Upper lobe of left lung (tissue), 6 donors: ENCODE measurements at regions not wholly inside any gene's neighbourhood (a gene's known extent, or its start where the extent isn't known, plus 50 kb on each side); places are given as distances from the start of the nearest gene placed in this dataset.

Experiments used
- ATAC-seq, 2 donors: fragments of 200-7000 bp; cut with Tn5 transposase; one replicate each; pipeline ENCODE4 v1.9.1; 2022; ENCODE audit warnings: mild to moderate bottlenecking in 2 of 2, moderate library complexity in 2 of 2; ENCODE audit not compliant: low FRiP score in 2 of 2
- DNase-seq, 2 donors: peaks; one replicate each; pipeline ENCODE4 v3.0.0-alpha.2; 2019 to 2020
- H3K27ac ChIP-seq, 4 donors: fragments of 200-600 bp; sonication (generic); one replicate each; pipeline ENCODE4 v1.5.1; 2016 to 2019
- H3K27me3 ChIP-seq, 4 donors: fragments of 200-600 bp; sonication (generic); one replicate each; pipeline ENCODE4 v1.5.1; 2017 to 2019
- H3K36me3 ChIP-seq, 4 donors: fragments of 200-600 bp; sonication (generic); one replicate each; pipeline ENCODE4 v1.5.1; 2016 to 2019
- H3K4me1 ChIP-seq, 4 donors: fragments of 200-600 bp; sonication (generic); one replicate each; pipeline ENCODE4 v1.5.1; 2018 to 2019
- H3K4me3 ChIP-seq, 4 donors: fragments of 200-600 bp; sonication (generic); one replicate each; pipeline ENCODE4 v1.5.1; 2017 to 2019; ENCODE audit warnings: mild to moderate bottlenecking in 2 of 4, moderate library complexity in 1 of 4
- H3K9me3 ChIP-seq, 4 donors: fragments of 200-600 bp; sonication (generic); one replicate each; pipeline ENCODE4 v1.5.1; 2018 to 2019
- EP300 ChIP-seq, 4 donors: sonication (generic); formaldehyde crosslinking; IDR thresholded peaks; one replicate each; pipeline ENCODE4 v1.5.1; 2017; ENCODE audit warnings: antibody characterized with exemption in 4 of 4, control low read depth in 2 of 4
- POLR2A ChIP-seq, 4 donors: fragments of 450-650 bp; IDR thresholded peaks; one replicate each; pipeline ENCODE4 v1.5.1; 2016 to 2017; ENCODE audit warnings: antibody characterized with exemption in 4 of 4, mild to moderate bottlenecking in 2 of 4
- POLR2AphosphoS5 ChIP-seq, 2 donors: sonication (generic); formaldehyde crosslinking; IDR thresholded peaks; one replicate each; pipeline ENCODE4 v1.5.1; 2017; ENCODE audit warnings: antibody characterized with exemption in 2 of 2
- WGBS, 2 donors: methylation state at CpG; one replicate each; pipeline ENCODE4 v1.1.5; 2017 to 2018; 5-methylcytosine and 5-hydroxymethylcytosine counted together
- TF ChIP-seq, protein P1 (sequence below), 6 experiments: fragments of 450-650 bp in 4 of 6; fragments of 200-600 bp in 2 of 6; sonication (generic) in 2 of 6; IDR thresholded peaks; one replicate each; pipeline ENCODE4 v1.5.1; 2016 to 2019; ENCODE audit warnings: antibody characterized with exemption in 6 of 6
- donor health status: DM: no; HTN: no; CAD: no; lungs with moderate emphysema.
- donor health status: DM: no; HTN: yes; CAD: no; lungs with severe emphysema.

DNA sequence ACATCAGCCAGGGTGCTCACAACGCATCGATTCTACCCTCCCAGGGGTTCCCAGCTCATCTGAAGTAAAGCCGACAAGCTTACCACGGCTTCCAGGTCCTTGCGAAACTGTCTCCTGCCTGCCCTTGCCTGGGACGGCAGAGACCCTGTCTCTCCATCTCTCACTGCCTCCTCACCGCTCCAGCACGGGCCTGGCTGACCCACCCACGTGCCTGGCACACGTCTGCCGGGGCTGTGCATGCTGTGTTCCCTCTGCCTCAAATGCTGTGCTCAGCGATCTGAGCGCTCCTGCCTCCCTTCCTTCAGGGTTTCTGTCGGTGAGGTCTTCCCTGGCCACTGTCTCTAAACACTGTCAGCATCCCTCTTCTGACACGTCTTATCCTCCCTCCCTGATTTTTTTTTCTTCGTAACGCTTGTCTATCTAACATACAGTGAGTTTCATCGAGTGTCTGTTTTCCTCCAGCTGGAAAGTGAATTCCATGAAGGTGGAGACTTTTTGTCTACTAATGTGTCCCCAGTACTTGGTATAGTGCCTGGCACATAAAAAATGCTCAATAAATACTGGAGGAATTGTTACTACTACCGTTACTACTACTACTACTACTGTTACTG is 208.4 kb downstream of the IRF8 start:
- Histone ChIP-seq H3K27ac (no peak overlapping the region), H3K27me3 (no peaks in the 10 kb centered on the region), H3K4me1 (no peaks in the 10 kb centered on the region), H3K36me3 (no peaks in the 10 kb centered on the region), H3K9me3 (no peaks in the 10 kb centered on the region), H3K4me3 (no peak overlapping the region)
- no peak for ATAC-seq
- DNase-seq: no peak
- WGBS, 2 donors: 73 to 75% methylated on average over 19 of the region's 19 CpGs
- TF ChIP-seq, protein P1, sequence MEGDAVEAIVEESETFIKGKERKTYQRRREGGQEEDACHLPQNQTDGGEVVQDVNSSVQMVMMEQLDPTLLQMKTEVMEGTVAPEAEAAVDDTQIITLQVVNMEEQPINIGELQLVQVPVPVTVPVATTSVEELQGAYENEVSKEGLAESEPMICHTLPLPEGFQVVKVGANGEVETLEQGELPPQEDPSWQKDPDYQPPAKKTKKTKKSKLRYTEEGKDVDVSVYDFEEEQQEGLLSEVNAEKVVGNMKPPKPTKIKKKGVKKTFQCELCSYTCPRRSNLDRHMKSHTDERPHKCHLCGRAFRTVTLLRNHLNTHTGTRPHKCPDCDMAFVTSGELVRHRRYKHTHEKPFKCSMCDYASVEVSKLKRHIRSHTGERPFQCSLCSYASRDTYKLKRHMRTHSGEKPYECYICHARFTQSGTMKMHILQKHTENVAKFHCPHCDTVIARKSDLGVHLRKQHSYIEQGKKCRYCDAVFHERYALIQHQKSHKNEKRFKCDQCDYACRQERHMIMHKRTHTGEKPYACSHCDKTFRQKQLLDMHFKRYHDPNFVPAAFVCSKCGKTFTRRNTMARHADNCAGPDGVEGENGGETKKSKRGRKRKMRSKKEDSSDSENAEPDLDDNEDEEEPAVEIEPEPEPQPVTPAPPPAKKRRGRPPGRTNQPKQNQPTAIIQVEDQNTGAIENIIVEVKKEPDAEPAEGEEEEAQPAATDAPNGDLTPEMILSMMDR (IDR thresholded peaks at IDR 0.05): no peak
- no peak for TF ChIP-seq POLR2A (IDR thresholded peaks at IDR 0.05)
- no peak for TF ChIP-seq EP300 (IDR thresholded peaks at IDR 0.05)
- TF ChIP-seq POLR2AphosphoS5 (IDR thresholded peaks at IDR 0.05): no peak

DNA sequence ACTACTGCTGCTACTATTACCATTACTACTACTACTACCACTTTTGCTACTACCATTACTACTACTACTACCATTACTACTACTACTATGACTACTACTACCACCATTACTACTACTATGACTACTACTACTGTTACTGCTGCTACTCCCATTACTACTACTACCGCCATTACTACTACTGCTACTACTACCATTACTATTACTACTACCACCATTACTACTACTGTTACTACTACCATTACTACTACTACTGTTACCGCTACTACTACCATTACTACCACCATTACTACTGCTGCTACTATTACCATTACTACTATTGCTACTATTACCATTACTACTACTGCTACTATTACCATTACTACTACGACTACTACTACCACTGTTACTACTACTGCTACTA is 209.1 kb downstream of the IRF8 start:
- no peaks in the 10 kb centered on the region for H3K27me3 ChIP-seq
- ATAC-seq: no peak
- WGBS, 2 donors: 95 to 96% methylated on average over 3 of the region's 3 CpGs
- no peak overlapping the region for H3K4me3 ChIP-seq
- H3K4me1 ChIP-seq: no peaks in the 10 kb centered on the region
- no peak for TF ChIP-seq POLR2AphosphoS5 (IDR thresholded peaks at IDR 0.05)
- TF ChIP-seq POLR2A (IDR thresholded peaks at IDR 0.05): no peak
- TF ChIP-seq EP300 (IDR thresholded peaks at IDR 0.05): no peak
- TF ChIP-seq, protein P1 (IDR thresholded peaks at IDR 0.05): no peak
- DNase-seq: no peak
- H3K9me3 ChIP-seq: no peaks in the 10 kb centered on the region
- H3K27ac ChIP-seq: no peak overlapping the region
- H3K36me3 ChIP-seq: no peaks in the 10 kb centered on the region

DNA sequence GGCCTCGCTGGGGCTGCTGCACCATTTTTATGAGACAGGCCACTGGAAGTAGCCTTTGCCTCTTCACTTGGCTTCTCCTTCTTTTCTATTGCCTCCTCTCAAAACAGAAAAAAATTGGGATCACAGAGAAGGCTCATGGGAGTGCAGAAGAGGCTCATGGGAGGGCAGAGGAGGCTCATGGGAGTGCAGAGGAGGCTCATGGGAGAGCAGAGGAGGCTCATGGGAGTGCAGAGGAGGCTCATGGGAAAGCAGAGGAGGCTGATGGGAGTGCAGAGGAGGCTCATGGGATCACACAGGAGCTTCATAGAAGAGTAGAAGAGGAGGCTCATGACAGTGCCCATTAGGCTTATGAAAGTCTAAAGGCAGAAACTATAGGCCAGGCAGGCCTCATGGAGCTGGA is 211.2 kb downstream of the IRF8 start:
- TF ChIP-seq POLR2A (IDR thresholded peaks at IDR 0.05) (no peak), POLR2AphosphoS5 (IDR thresholded peaks at IDR 0.05) (no peak), EP300 (IDR thresholded peaks at IDR 0.05) (no peak)
- TF ChIP-seq, protein P1 (IDR thresholded peaks at IDR 0.05): no peak
- no peaks in the 10 kb centered on the region for H3K9me3 ChIP-seq
- H3K27ac ChIP-seq: no peak overlapping the region
- no peaks in the 10 kb centered on the region for H3K4me1 ChIP-seq
- WGBS, 2 donors: 88 to 100% methylated on average over 1 of the region's 1 CpG
- H3K4me3 ChIP-seq: no peak overlapping the region
- no peaks in the 10 kb centered on the region for H3K27me3 ChIP-seq
- DNase-seq (no peak), ATAC-seq (no peak)
- no peaks in the 10 kb centered on the region for H3K36me3 ChIP-seq

DNA sequence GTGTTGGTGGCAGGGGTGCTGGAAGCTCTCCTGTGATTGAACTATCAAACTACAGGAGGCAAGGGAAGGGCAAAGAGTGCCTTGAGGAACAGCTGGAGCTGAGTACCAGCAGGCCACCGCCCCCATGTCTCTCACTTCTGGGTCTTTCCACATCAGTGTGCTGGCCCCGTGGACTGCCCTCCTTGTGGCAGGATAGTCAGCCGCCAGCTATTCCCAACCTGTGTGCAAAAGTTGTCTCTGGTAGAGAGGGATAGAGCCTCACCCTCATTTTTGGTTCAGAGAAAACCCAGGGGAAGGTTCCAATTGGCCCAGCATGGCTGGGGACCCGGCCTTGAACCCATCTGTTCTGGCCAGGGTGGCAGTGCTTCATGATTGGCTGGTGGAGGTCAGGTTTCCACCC is 211.8 kb downstream of the IRF8 start:
- no peak for ATAC-seq
- no peak for DNase-seq

More for the DNA sequence above, 211.8 kb downstream of the IRF8 start:
- no peaks in the 10 kb centered on the region for H3K4me1 ChIP-seq
- H3K36me3 ChIP-seq: no peaks in the 10 kb centered on the region
- H3K9me3 ChIP-seq: no peaks in the 10 kb centered on the region
- H3K4me3 ChIP-seq: no peak overlapping the region
- no peak for TF ChIP-seq POLR2AphosphoS5 (IDR thresholded peaks at IDR 0.05)
- no peak for TF ChIP-seq POLR2A (IDR thresholded peaks at IDR 0.05)
- TF ChIP-seq, protein P1 (IDR thresholded peaks at IDR 0.05): no peak
- TF ChIP-seq EP300 (IDR thresholded peaks at IDR 0.05): no peak
- 87 to 93% methylated on average over 4 of the region's 4 CpGs for WGBS, 2 donors
- no peaks in the 10 kb centered on the region for H3K27me3 ChIP-seq
- no peak overlapping the region for H3K27ac ChIP-seq
